ENCODE measurements at regions not wholly inside any gene's neighbourhood (a gene's known extent, or its start where the extent isn't known, plus 50 kb on each side); places are given as distances from the start of the nearest gene placed in this dataset.
"Not testable (repeated sequence)": the region's sequence is repeated elsewhere in the genome, so short reads cannot be mapped to it uniquely, and the experiment has no call there.

- not testable (repeated sequence) for TF ChIP-seq CTCF (IDR thresholded peaks at IDR 0.05); EZH2 (IDR thresholded peaks at IDR 0.05; ENCODE audit: borderline replicate concordance, insufficient read depth, low read depth, low read length, poor library complexity, severe bottlenecking)
Observed at GRCh38 chr7:29677254-29677653, 113.6 kb downstream of the PRR15 start.
